GM06990 (cell line): ENCODE measurements at regions not wholly inside any gene's neighbourhood (a gene's known extent, or its start where the extent isn't known, plus 50 kb on each side); places are given as distances from the start of the nearest gene placed in this dataset.

Experiments used
- DNase-seq: peaks from one replicate; pipeline ENCODE4 v3.0.0-alpha.2; 2011; ENCODE audit not compliant: insufficient read length; ENCODE audit errors: extremely low read depth
- H3K27me3 ChIP-seq: replicated peaks from 2 replicates; pipeline ENCODE4 v1.6.0; 2011; ENCODE audit warnings: low read length; ENCODE audit not compliant: control insufficient read depth, insufficient read depth
- H3K36me3 ChIP-seq: 2 replicates; pipeline ENCODE4 v1.5.1; 2011; ENCODE audit warnings: low read length; ENCODE audit not compliant: control insufficient read depth, insufficient read depth
- H3K4me3 ChIP-seq: replicated peaks from 2 replicates; pipeline ENCODE4 v1.5.1; 2011; ENCODE audit warnings: low read depth, mild to moderate bottlenecking, control low read depth, low read length
- CTCF ChIP-seq: IDR thresholded peaks from 2 replicates; pipeline ENCODE4 v1.5.1; 2011; ENCODE audit warnings: low read length, control low read depth, mild to moderate bottlenecking, inconsistent platforms; ENCODE audit not compliant: insufficient read depth, poor library complexity, severe bottlenecking

GRCh38 chr18:77442393-77442792 lies 192.7 kb downstream of the GALR1 start:
- Histone ChIP-seq H3K27me3 (no peaks in the 10 kb centered on the region), H3K36me3 (no peaks in the 10 kb centered on the region), H3K4me3 (no peak overlapping the region)
- no peak for DNase-seq
- TF ChIP-seq CTCF = no peak

GRCh38 chr18:77444385-77444784 lies 194.7 kb downstream of the GALR1 start:
- no peaks in the 10 kb centered on the region for H3K36me3 ChIP-seq
- no peak overlapping the region for H3K4me3 ChIP-seq
- H3K27me3 ChIP-seq = no peaks in the 10 kb centered on the region
- no peak for TF ChIP-seq CTCF
- DNase-seq = no peak

DNA sequence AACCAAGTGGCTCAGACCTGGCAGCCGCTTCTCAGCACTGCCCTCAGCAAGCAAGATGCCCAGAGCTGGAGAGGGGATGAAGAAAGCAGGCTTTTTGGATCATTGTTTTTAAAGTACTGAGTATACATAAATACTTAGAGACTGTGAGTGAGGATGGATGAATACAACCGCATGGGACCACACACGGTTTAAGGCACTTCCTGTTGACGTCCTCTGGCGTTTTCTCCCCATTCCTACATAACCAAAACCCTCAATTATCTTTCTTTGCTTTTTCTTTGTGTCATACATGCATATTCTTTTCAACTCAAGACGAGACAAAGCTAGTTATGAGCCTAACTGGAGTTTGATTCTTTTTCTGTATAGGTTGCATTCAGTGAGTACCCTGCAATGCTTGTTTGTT lies 198.4 kb downstream of the GALR1 start:
- Histone ChIP-seq H3K4me3 (no peak overlapping the region), H3K36me3 (no peaks in the 10 kb centered on the region), H3K27me3 (no peaks in the 10 kb centered on the region)
- no peak for TF ChIP-seq CTCF
- DNase-seq = no peak

DNA sequence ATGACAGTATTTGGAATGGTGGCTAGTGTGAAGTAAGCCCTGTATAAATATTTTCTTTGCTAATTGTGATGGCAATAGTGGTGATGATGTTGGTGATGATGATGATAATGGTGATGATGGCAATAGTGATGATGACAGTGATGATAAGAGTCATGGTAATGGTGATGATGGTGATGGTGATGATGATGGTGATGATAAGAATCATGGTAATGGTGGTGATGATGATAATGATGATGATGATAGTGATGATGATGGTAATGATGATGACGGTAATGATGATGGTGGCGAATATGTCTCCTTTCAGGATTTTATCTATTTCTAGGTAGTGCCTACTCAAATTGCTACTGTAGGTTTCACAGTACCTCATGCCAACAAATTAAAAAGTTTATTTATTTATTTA lies 205.4 kb downstream of the GALR1 start:
- no peaks in the 10 kb centered on the region for H3K27me3 ChIP-seq
- no peak for TF ChIP-seq CTCF
- no peaks in the 10 kb centered on the region for H3K36me3 ChIP-seq
- DNase-seq = no peak
- no peak overlapping the region for H3K4me3 ChIP-seq

DNA sequence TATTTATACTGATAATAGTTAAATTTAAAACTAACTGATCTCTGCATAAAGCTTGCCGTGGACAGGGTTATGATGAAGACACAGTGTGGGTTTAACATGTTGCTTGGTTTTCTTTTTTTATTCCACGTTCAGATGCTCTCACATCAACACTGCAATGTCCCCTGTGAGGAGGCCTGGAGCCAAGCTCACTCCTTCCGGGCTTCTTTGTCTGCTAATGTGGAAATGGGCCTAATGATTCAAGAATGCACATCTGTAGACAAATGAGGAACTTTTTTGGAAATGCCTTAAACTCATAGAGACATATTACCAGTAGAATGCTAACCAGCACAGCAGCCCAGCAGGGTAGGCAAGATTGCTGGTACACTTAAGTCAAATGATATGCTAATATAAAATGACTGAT lies 208.0 kb downstream of the GALR1 start:
- TF ChIP-seq CTCF = no peak
- DNase-seq = no peak
- no peak overlapping the region for H3K4me3 ChIP-seq
- H3K36me3 ChIP-seq = no peaks in the 10 kb centered on the region
- no peaks in the 10 kb centered on the region for H3K27me3 ChIP-seq

DNA sequence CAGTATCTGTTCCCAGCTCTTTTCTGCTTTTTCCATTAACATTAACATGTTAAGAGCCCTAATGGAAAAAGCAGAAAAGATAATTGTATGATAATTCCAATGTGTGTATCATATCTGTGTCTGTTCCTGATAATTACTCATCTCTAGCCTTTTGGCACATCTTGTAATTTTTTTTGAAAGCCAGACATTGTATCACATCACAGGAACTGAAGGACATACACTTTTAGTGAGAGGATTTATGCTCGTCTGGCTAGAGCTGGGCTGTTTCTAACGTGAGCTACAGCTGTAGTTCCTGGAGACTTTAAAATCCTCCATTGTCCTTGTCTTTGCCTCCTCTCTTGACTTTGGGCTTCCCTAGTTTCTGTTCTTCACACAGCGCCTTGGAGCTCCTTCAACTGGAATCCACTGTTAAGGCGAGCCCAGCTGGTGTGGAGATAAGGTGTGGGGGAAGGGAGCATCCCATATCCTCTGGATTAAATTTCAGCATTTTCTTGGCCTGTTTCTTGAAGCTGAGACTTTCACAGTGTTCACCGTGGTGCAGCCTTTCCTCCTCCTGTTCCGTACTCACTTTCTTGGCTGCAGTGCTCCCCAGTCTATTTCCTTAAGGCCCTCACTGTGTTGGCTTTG lies 211.5 kb downstream of the GALR1 start:
- H3K4me3 ChIP-seq = no peak overlapping the region
- H3K36me3 ChIP-seq = no peaks in the 10 kb centered on the region
- TF ChIP-seq CTCF = no peak
- DNase-seq = no peak
- H3K27me3 ChIP-seq = no peaks in the 10 kb centered on the region
